Caco-2 (cell line): ENCODE measurements at regions not wholly inside any gene's neighbourhood (a gene's known extent, or its start where the extent isn't known, plus 50 kb on each side); places are given as distances from the start of the nearest gene placed in this dataset.
"Not testable (repeated sequence)": the region's sequence is repeated elsewhere in the genome, so short reads cannot be mapped to it uniquely, and the experiment has no call there.

Experiments used
- BruUV-seq: library from RNA; stranded (reverse); fragments of 400-500 nt; replicated peaks from 2 replicates; lab custom pipeline; 2021; lab: Mats Ljungman, UMichigan
- CTCF ChIA-PET: fragments of 300-600 bp; sonication (Branson Sonifier 250); formaldehyde crosslinking; loops from one replicate; lab custom pipeline; 2022; ENCODE audit warnings: antibody characterized with exemption; lab: Charles Lee
- POLR2A ChIA-PET: fragments of 300-600 bp; sonication (Branson Sonifier 250); formaldehyde crosslinking; loops from one replicate; lab custom pipeline; 2022; ENCODE audit warnings: antibody characterized with exemption; lab: Charles Lee
- DNase-seq, 2 experiments: peaks; one replicate each; pipeline versions ENCODE4 v3.0.0 to v3.0.0-alpha.2; 2020 to 2022
- H3K27me3 ChIP-seq: replicated peaks from 2 replicates; pipeline ENCODE4 v1.6.0; 2011; ENCODE audit warnings: low read length; ENCODE audit not compliant: control insufficient read depth, insufficient read depth
- H3K36me3 ChIP-seq: 2 replicates; pipeline ENCODE4 v1.5.1; 2011; ENCODE audit warnings: low read length; ENCODE audit not compliant: control insufficient read depth, insufficient read depth
- H3K4me1 ChIP-seq: fragments of 250-450 bp; sonication (Bioruptor Pico); 2 replicates; pipeline ENCODE4 v1.5.1; 2020; ENCODE audit warnings: mild to moderate bottlenecking
- H3K4me3 ChIP-seq: 2 replicates; pipeline ENCODE4 v1.5.1; 2011; ENCODE audit warnings: low read depth, mild to moderate bottlenecking, control low read depth, low read length
- H3K9me3 ChIP-seq: fragments of 250-450 bp; sonication (Bioruptor Pico); 2 replicates; pipeline ENCODE4 v1.5.1; 2020; ENCODE audit warnings: mild to moderate bottlenecking, moderate library complexity
- H3K27ac Mint-ChIP-seq: one replicate; pipeline ENCODE4 v1.8.0; 2022; ENCODE audit warnings: mixed read lengths; ENCODE audit not compliant: unreplicated experiment
- H3K27me3 Mint-ChIP-seq: one replicate; pipeline ENCODE4 v1.8.0; 2022; ENCODE audit warnings: mixed read lengths; ENCODE audit not compliant: insufficient read depth, unreplicated experiment
- H3K36me3 Mint-ChIP-seq: one replicate; pipeline ENCODE4 v1.8.0; 2022; ENCODE audit warnings: mild to moderate bottlenecking, mixed read lengths; ENCODE audit not compliant: insufficient read depth, unreplicated experiment
- H3K4me1 Mint-ChIP-seq: one replicate; pipeline ENCODE4 v1.8.0; 2022; ENCODE audit warnings: low read depth, mixed read lengths; ENCODE audit not compliant: unreplicated experiment
- H3K4me3 Mint-ChIP-seq: one replicate; pipeline ENCODE4 v1.8.0; 2022; ENCODE audit warnings: mild to moderate bottlenecking, moderate library complexity, mixed read lengths; ENCODE audit not compliant: unreplicated experiment
- H3K9me3 Mint-ChIP-seq: one replicate; pipeline ENCODE4 v1.8.0; 2022; ENCODE audit warnings: mixed read lengths; ENCODE audit not compliant: unreplicated experiment
- CTCF ChIP-seq, 2 experiments: fragments of 200-600 bp in 1 of 2; IDR thresholded peaks; 1 replicate in 1 of 2; 2 replicates in 1 of 2; pipeline versions ENCODE4 v1.5.1 to v1.8.0; 2011 to 2022; ENCODE audit warnings: antibody characterized with exemption in 1 of 2, control low read depth in 1 of 2, inconsistent platforms in 1 of 2, low read depth in 1 of 2, low read length in 1 of 2, mild to moderate bottlenecking in 1 of 2, moderate library complexity in 1 of 2; ENCODE audit not compliant: insufficient read depth in 1 of 2, severe bottlenecking in 1 of 2, unreplicated experiment in 1 of 2
- intact Hi-C: fragments of 100-400 bp; cut with micrococcal nuclease; formaldehyde crosslinking; loops from one replicate; pipeline ENCODE4 v1.10.0; 2022; ENCODE audit not compliant: unreplicated experiment

- H3K9me3 ChIP-seq, result peaks cover 4% of the 10 kb centered on the region; the same call in 1 of the 2 replicates
- no TSS peak for BruUV-seq
- Mint-ChIP-seq H3K27ac (no peak overlapping the region), H3K36me3 (peaks cover 67% of the 10 kb centered on the region), H3K9me3 (no peaks in the 10 kb centered on the region), H3K4me1 (peaks cover 3% of the 10 kb centered on the region), H3K4me3 (no peak overlapping the region), H3K27me3 (no peaks in the 10 kb centered on the region)
- DNase-seq, result no peak
- H3K36me3 ChIP-seq, result peaks cover 8% of the 10 kb centered on the region
- no peak for TF ChIP-seq CTCF (IDR thresholded peaks at IDR 0.05; ENCODE audit: insufficient read depth in 1 of 2, low read depth in 1 of 2, low read length in 1 of 2, severe bottlenecking in 1 of 2, unreplicated experiment in 1 of 2)
- CTCF ChIA-PET, result no interaction called here
- peaks cover 3% of the 10 kb centered on the region for H3K4me1 ChIP-seq
- intact Hi-C loops, result no loop called here
- no peak overlapping the region for H3K4me3 ChIP-seq
- POLR2A ChIA-PET, result no interaction called here
- no peaks in the 10 kb centered on the region for H3K27me3 ChIP-seq
Measured at GRCh38 chr11:71169313-71169712, 83.1 kb downstream of the SHANK2 start.

GRCh38 chr11:71167814-71168213 is 84.6 kb downstream of the SHANK2 start:
- Mint-ChIP-seq H3K36me3 (peaks cover 61% of the 10 kb centered on the region), H3K4me1 (peaks cover 17% of the 10 kb centered on the region)
- H3K4me3 ChIP-seq, H3K27ac Mint-ChIP-seq, CTCF ChIA-PET, POLR2A ChIA-PET, H3K4me3 Mint-ChIP-seq, H3K36me3 ChIP-seq, H3K9me3 ChIP-seq, intact Hi-C loops, BruUV-seq, DNase-seq, H3K9me3 Mint-ChIP-seq, H3K27me3 ChIP-seq, H3K27me3 Mint-ChIP-seq: not testable (repeated sequence)
- H3K4me1 ChIP-seq, result peaks cover 15% of the 10 kb centered on the region

- DNase-seq, result no peak
- no peak overlapping the region for H3K4me3 Mint-ChIP-seq
- BruUV-seq, result no TSS peak
- Histone ChIP-seq H3K36me3 (peaks cover 3% of the 10 kb centered on the region; the same call in 1 of the 2 replicates), H3K4me1 (peaks cover 20% of the 10 kb centered on the region), H3K4me3 (no peak overlapping the region), H3K9me3 (peaks cover 4% of the 10 kb centered on the region; the same call in 1 of the 2 replicates), H3K27me3 (no peaks in the 10 kb centered on the region)
- peaks cover 62% of the 10 kb centered on the region for H3K36me3 Mint-ChIP-seq
- POLR2A ChIA-PET, result interaction anchor here (0.5 kb wide), 1 partner anchor 87 kb away, joined by 3 read pairs; no protein-coding TSS in a partner anchor
- no peak overlapping the region for H3K27ac Mint-ChIP-seq
- peaks cover 27% of the 10 kb centered on the region for H3K4me1 Mint-ChIP-seq
- CTCF ChIA-PET, result no interaction called here
- TF ChIP-seq CTCF (IDR thresholded peaks at IDR 0.05; ENCODE audit: insufficient read depth in 1 of 2, low read depth in 1 of 2, low read length in 1 of 2, severe bottlenecking in 1 of 2, unreplicated experiment in 1 of 2), result no peak
- intact Hi-C loops, result no loop called here
- H3K9me3 Mint-ChIP-seq, result no peaks in the 10 kb centered on the region
- no peaks in the 10 kb centered on the region for H3K27me3 Mint-ChIP-seq
Measured at GRCh38 chr11:71165771-71166170, 86.6 kb downstream of the SHANK2 start.
